K562 (cell line): ENCODE measurements at regions not wholly inside any gene's neighbourhood (a gene's known extent, or its start where the extent isn't known, plus 50 kb on each side); places are given as distances from the start of the nearest gene placed in this dataset.

ENCODE experiments used
- ATAC-seq: fragments of 200-7000 bp; cut with Tn5 transposase; 3 replicates; pipeline ENCODE4 v1.9.1; 2020; ENCODE audit warnings: moderate library complexity
- BruUV-seq: library from RNA; stranded (reverse); fragments of 400-500 nt; replicated peaks from 2 replicates; lab custom pipeline; 2021; lab: Mats Ljungman, UMichigan
- CTCF ChIA-PET: fragments of 300-600 bp; formaldehyde crosslinking; extraction: SDS; loops from one replicate; lab custom pipeline; 2021; ENCODE audit warnings: low intra/inter-chr PET ratio; lab: Yijun Ruan, JAX
- POLR2A ChIA-PET: fragments of 300-600, 350-650 bp; sonication (Branson Sonifier 250); formaldehyde crosslinking; extraction: SDS; loops from one replicate; lab custom pipeline; 2021; ENCODE audit warnings: antibody characterized with exemption, inconsistent platforms; lab: Yijun Ruan, JAX
- DNase-seq, 4 experiments: peaks; one replicate each; pipeline versions ENCODE4 v3.0.0 to v3.0.0-alpha.2; 2011 to 2018; ENCODE audit warnings: low spot score in 3 of 4, mixed read lengths in 3 of 4; ENCODE audit errors: extremely low read depth in 1 of 4
- FAIRE-seq: peaks from 2 replicates; lab custom pipeline; 2011; peaks lifted over from hg19 to GRCh38; lab: Jason Lieb, UNC
- H2AFZ ChIP-seq: 2 replicates; pipeline ENCODE4 v1.6.0; 2011; ENCODE audit warnings: low read depth, low read length, control low read depth, inconsistent platforms
- H3K27ac ChIP-seq: fragments of 200-600 bp; 3 replicates; pipeline ENCODE4 v1.8.0; 2011; ENCODE audit warnings: low read depth, mild to moderate bottlenecking, control low read depth, inconsistent platforms, low read length, moderate library complexity, mixed read lengths; ENCODE audit errors: extremely low read depth
- H3K27me3 ChIP-seq, 2 experiments: fragments of 300-600 bp in 1 of 2; 2 replicates in 1 of 2; 3 replicates in 1 of 2; pipeline versions ENCODE4 v1.6.0 to v1.8.0; 2011; ENCODE audit warnings: inconsistent platforms in 2 of 2, low read length in 2 of 2, mild to moderate bottlenecking in 1 of 2, mixed read lengths in 1 of 2, moderate library complexity in 1 of 2; ENCODE audit not compliant: control insufficient read depth in 2 of 2, insufficient read depth in 2 of 2
- H3K36me3 ChIP-seq: fragments of 300-600 bp; 3 replicates; pipeline ENCODE4 v1.8.0; 2011; ENCODE audit warnings: mild to moderate bottlenecking, low read length, inconsistent platforms; ENCODE audit not compliant: control insufficient read depth, insufficient read depth
- H3K4me1 ChIP-seq, 2 experiments: fragments of 200-600 bp in 1 of 2; replicated peaks in 1 of 2; 2 replicates in 1 of 2; 3 replicates in 1 of 2; pipeline versions ENCODE4 v1.5.1 to v1.8.0; 2011; ENCODE audit warnings: inconsistent platforms in 2 of 2, low read length in 2 of 2, mild to moderate bottlenecking in 1 of 2, mixed read lengths in 1 of 2, moderate library complexity in 1 of 2; ENCODE audit not compliant: control insufficient read depth in 2 of 2, insufficient read depth in 2 of 2
- H3K4me2 ChIP-seq: 2 replicates; pipeline ENCODE4 v1.6.1; 2011; ENCODE audit warnings: low read length, control low read depth, inconsistent platforms, mixed read lengths; ENCODE audit not compliant: insufficient read depth
- H3K4me3 ChIP-seq: fragments of 200-600 bp; sonication (generic), shearing (Covaris generic); 2 replicates; pipeline ENCODE4 v1.5.1; 2016; ENCODE audit warnings: control low read depth, inconsistent platforms
- H3K79me2 ChIP-seq: fragments of 200-600 bp; 3 replicates; pipeline ENCODE4 v1.8.0; 2011; ENCODE audit warnings: low read length, inconsistent platforms; ENCODE audit not compliant: control insufficient read depth, insufficient read depth
- H3K9ac ChIP-seq, 2 experiments: 2 replicates each; pipeline versions ENCODE4 v1.6.0 to v1.6.1; 2011; ENCODE audit warnings: low read depth in 2 of 2, low read length in 2 of 2, control low read depth in 1 of 2, inconsistent platforms in 1 of 2, mild to moderate bottlenecking in 1 of 2, mixed read lengths in 1 of 2; ENCODE audit not compliant: insufficient read depth in 1 of 2
- H3K9me1 ChIP-seq: one replicate; pipeline ENCODE4 v1.6.0; 2011; ENCODE audit warnings: inconsistent platforms, mild to moderate bottlenecking, low read length, moderate library complexity; ENCODE audit not compliant: control insufficient read depth, insufficient read depth
- H3K9me3 ChIP-seq: replicated peaks from 2 replicates; pipeline ENCODE4 v1.5.1; 2011; ENCODE audit warnings: low read depth, low read length, inconsistent platforms; ENCODE audit not compliant: control insufficient read depth, insufficient read depth
- H4K20me1 ChIP-seq: replicated peaks from 2 replicates; pipeline ENCODE4 v1.6.1; 2011; ENCODE audit warnings: low read length, inconsistent platforms, mixed read lengths; ENCODE audit not compliant: control insufficient read depth, insufficient read depth
- COPS2 ChIP-seq: fragments of 450-650 bp; conservative IDR thresholded peaks from 2 replicates; pipeline ENCODE4 v1.6.1; 2016; ENCODE audit warnings: mild to moderate bottlenecking, moderate library complexity
- MAFF ChIP-seq: IDR thresholded peaks from 2 replicates; pipeline ENCODE4 v1.6.1; 2012; ENCODE audit warnings: low read length, improper control_type of control experiment
- NFATC3 ChIP-seq: fragments of 450-650 bp; IDR thresholded peaks from 2 replicates; pipeline ENCODE4 v1.6.1; 2017; ENCODE audit warnings: mild to moderate bottlenecking
- NFE2L1 ChIP-seq: fragments of 450-650 bp; IDR thresholded peaks from 2 replicates; pipeline ENCODE4 v1.6.1; 2016; ENCODE audit warnings: missing genetic modification characterization, low read depth, mild to moderate bottlenecking, missing compliant biosample characterization, moderate library complexity, borderline replicate concordance
- OTX1 ChIP-seq: fragments of 450-650 bp; formaldehyde crosslinking; IDR thresholded peaks from 2 replicates; pipeline ENCODE4 v1.4.0; 2022; ENCODE audit warnings: mild to moderate bottlenecking
- PYGO2 ChIP-seq: fragments of 450-650 bp; IDR thresholded peaks from 2 replicates; pipeline ENCODE4 v1.6.1; 2016; ENCODE audit warnings: mild to moderate bottlenecking, missing genetic modification characterization, moderate library complexity, missing compliant biosample characterization
- SAP30 ChIP-seq: fragments of 200-600 bp; sonication (generic); IDR thresholded peaks from 2 replicates; pipeline ENCODE4 v1.6.1; 2012; ENCODE audit warnings: borderline replicate concordance, low read depth, mild to moderate bottlenecking, moderate library complexity, low read length, control low read depth, inconsistent platforms; ENCODE audit not compliant: insufficient read depth, poor library complexity, severe bottlenecking
- SRF ChIP-seq, 2 experiments: fragments of 250-450, 450-650 bp in 1 of 2; sonication (Bioruptor Pico) in 1 of 2; sonication (generic) in 1 of 2; formaldehyde crosslinking; IDR thresholded peaks; 2 replicates each; pipeline versions ENCODE4 v1.5.0 to v1.5.1; 2020 to 2022; ENCODE audit warnings: mild to moderate bottlenecking in 1 of 2, missing genetic modification reagents in 1 of 2
- ZNF184 ChIP-seq: sonication (generic); formaldehyde crosslinking; IDR thresholded peaks from 2 replicates; pipeline ENCODE4 v1.5.0; 2020; ENCODE audit warnings: missing genetic modification reagents
- WGBS: fragments of 100-300 bp; shearing (Covaris generic); methylation state at CpG from one replicate; pipeline ENCODE4 v1.1.6; 2016; ENCODE audit warnings: low coverage, mixed read lengths; ENCODE audit not compliant: insufficient coverage; ENCODE audit errors: missing lambda C conversion rate; 5-methylcytosine and 5-hydroxymethylcytosine counted together
- in situ Hi-C: fragments of 300-500 bp; cut with MboI; formaldehyde crosslinking; loops from 4 replicates; pipeline ENCODE4 v1.15.0; 2018; ENCODE audit warnings: inconsistent platforms, mixed read lengths
- intact Hi-C: fragments of 100-400 bp; cut with micrococcal nuclease; formaldehyde crosslinking; loops from 2 replicates; pipeline ENCODE4 v1.14.2; 2022
- TF ChIP-seq, protein P1 (sequence below): sonication (generic); formaldehyde crosslinking; IDR thresholded peaks from 2 replicates; pipeline ENCODE4 v1.8.1; 2023; ENCODE audit warnings: mild to moderate bottlenecking, missing genetic modification reagents
- TF ChIP-seq, protein P2 (sequence below): sonication (generic); formaldehyde crosslinking; IDR thresholded peaks from 2 replicates; pipeline ENCODE4 v1.8.1; 2022; ENCODE audit warnings: missing genetic modification reagents
- TF ChIP-seq, protein P3 (sequence below): fragments of 250-450 bp; sonication (Bioruptor Pico); IDR thresholded peaks from 2 replicates; pipeline ENCODE4 v1.4.0; 2020

DNA sequence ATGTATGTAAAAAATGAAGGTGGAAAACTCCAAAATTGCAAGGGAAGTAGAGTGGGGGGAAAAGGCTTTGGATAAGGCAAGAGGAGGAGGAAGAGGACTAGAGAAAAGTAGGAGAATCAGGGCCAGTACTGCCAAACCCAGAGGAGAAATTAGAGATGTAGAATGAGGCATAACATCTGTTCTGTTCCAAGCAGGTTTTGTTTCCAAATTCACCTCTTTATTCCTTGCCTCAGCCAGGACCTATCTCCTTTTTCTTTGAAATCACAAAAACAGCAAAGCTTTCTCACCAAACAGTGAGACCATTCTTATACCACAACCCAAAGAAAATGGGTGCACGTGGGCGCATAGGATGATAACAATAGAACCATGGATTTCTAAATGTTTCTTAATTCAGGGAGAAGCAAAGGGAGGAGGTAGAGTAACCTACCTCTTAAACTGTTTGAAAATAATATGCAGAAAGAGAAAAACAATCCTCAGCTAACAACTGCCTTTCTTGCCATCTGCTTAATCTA lies 383.3 kb upstream of the PKN2 start:
- H3K9ac ChIP-seq: no peak overlapping the region
- H3K4me2 ChIP-seq: no peak overlapping the region
- H3K27me3 ChIP-seq: no peaks in the 10 kb centered on the region
- intact Hi-C loops: no loop called here
- FAIRE-seq: no peak
- no peak overlapping the region for H2AFZ ChIP-seq
- no peaks in the 10 kb centered on the region for H3K79me2 ChIP-seq
- in situ Hi-C loops: no loop called here
- no peaks in the 10 kb centered on the region for H4K20me1 ChIP-seq
- H3K9me3 ChIP-seq: no peaks in the 10 kb centered on the region; the same call in 1 of the 2 replicates
- CTCF ChIA-PET: no interaction called here
- no peak overlapping the region for H3K4me3 ChIP-seq
- DNase-seq: no peak
- H3K4me1 ChIP-seq: no peaks in the 10 kb centered on the region
- POLR2A ChIA-PET: no interaction called here
- WGBS: 0% methylated on average over 2 of the region's 2 CpGs
- H3K9me1 ChIP-seq: no peaks in the 10 kb centered on the region
- no peak overlapping the region for H3K27ac ChIP-seq
- ATAC-seq: no peak
- TF ChIP-seq SRF (CRISPR knock-in tag; IDR thresholded peaks at IDR 0.05): no peak
- H3K36me3 ChIP-seq: no peaks in the 10 kb centered on the region
- BruUV-seq: no TSS peak

DNA sequence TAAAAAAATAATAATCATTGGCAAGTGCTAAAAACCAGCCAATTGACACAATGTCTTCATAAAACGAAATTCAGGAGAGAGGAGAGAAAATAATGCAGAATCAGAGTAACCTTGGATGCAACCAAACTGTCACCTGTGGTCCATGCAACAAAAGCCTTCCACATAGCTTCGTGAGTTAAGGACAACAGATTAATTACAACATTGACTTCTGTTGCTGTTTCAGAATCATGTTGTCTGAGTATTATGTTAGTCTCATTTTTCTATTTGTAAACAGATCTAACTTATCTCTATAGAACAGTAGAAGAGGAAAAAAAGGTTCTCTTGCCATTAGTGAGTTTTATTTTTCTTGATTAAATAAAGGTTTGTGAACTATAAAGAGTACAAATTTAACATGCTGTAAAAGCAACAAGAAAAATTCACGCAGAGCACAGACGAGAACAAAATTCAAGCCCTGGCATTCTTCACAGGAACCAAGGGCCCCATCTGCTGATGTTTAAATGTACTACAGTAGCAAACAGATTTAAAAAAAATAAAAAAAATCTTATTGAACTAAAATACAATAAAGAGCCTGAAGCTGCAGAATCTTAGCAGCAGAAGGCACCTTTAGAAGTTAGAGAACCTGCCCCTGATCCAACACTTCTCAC lies 381.1 kb upstream of the PKN2 start:
- H4K20me1 ChIP-seq: no peaks in the 10 kb centered on the region
- no peak for FAIRE-seq
- H2AFZ ChIP-seq: no peak overlapping the region
- no TSS peak for BruUV-seq
- in situ Hi-C loops (no loop called here), intact Hi-C loops (no loop called here)
- no peaks in the 10 kb centered on the region for H3K9me1 ChIP-seq
- CTCF ChIA-PET: no interaction called here
- no peak overlapping the region for H3K9ac ChIP-seq
- H3K36me3 ChIP-seq: no peaks in the 10 kb centered on the region
- no peak overlapping the region for H3K4me2 ChIP-seq
- WGBS: 4% methylated on average over 4 of the region's 4 CpGs
- H3K79me2 ChIP-seq: no peaks in the 10 kb centered on the region
- no peak for DNase-seq
- H3K27me3 ChIP-seq: no peaks in the 10 kb centered on the region
- H3K27ac ChIP-seq: no peak overlapping the region
- no peak overlapping the region for H3K4me3 ChIP-seq
- no peak for ATAC-seq
- no peaks in the 10 kb centered on the region for H3K4me1 ChIP-seq
- POLR2A ChIA-PET: no interaction called here
- no peaks in the 10 kb centered on the region for H3K9me3 ChIP-seq
- TF ChIP-seq NFE2L1 (tag): no peak
- TF ChIP-seq SAP30: no peak
- TF ChIP-seq MAFF: no peak
- TF ChIP-seq, protein P1, sequence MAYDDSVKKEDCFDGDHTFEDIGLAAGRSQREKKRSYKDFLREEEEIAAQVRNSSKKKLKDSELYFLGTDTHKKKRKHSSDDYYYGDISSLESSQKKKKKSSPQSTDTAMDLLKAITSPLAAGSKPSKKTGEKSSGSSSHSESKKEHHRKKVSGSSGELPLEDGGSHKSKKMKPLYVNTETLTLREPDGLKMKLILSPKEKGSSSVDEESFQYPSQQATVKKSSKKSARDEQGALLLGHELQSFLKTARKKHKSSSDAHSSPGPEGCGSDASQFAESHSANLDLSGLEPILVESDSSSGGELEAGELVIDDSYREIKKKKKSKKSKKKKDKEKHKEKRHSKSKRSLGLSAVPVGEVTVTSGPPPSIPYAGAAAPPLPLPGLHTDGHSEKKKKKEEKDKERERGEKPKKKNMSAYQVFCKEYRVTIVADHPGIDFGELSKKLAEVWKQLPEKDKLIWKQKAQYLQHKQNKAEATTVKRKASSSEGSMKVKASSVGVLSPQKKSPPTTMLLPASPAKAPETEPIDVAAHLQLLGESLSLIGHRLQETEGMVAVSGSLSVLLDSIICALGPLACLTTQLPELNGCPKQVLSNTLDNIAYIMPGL: no peak
- no peak for TF ChIP-seq NFATC3
- no peak for TF ChIP-seq OTX1 (CRISPR knock-in tag)
- TF ChIP-seq, protein P2, sequence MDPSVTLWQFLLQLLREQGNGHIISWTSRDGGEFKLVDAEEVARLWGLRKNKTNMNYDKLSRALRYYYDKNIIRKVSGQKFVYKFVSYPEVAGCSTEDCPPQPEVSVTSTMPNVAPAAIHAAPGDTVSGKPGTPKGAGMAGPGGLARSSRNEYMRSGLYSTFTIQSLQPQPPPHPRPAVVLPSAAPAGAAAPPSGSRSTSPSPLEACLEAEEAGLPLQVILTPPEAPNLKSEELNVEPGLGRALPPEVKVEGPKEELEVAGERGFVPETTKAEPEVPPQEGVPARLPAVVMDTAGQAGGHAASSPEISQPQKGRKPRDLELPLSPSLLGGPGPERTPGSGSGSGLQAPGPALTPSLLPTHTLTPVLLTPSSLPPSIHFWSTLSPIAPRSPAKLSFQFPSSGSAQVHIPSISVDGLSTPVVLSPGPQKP (CRISPR knock-in tag): no peak
- TF ChIP-seq, protein P3, sequence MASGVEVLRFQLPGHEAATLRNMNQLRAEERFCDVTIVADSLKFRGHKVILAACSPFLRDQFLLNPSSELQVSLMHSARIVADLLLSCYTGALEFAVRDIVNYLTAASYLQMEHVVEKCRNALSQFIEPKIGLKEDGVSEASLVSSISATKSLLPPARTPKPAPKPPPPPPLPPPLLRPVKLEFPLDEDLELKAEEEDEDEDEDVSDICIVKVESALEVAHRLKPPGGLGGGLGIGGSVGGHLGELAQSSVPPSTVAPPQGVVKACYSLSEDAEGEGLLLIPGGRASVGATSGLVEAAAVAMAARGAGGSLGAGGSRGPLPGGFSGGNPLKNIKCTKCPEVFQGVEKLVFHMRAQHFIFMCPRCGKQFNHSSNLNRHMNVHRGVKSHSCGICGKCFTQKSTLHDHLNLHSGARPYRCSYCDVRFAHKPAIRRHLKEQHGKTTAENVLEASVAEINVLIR: no peak
- TF ChIP-seq ZNF184: no peak
- no peak for TF ChIP-seq PYGO2 (tag)
- no peak for TF ChIP-seq COPS2
